ENCODE measurements at regions not wholly inside any gene's neighbourhood (a gene's known extent, or its start where the extent isn't known, plus 50 kb on each side); places are given as distances from the start of the nearest gene placed in this dataset.
"Not testable (repeated sequence)": the region's sequence is repeated elsewhere in the genome, so short reads cannot be mapped to it uniquely, and the experiment has no call there.

DNA sequence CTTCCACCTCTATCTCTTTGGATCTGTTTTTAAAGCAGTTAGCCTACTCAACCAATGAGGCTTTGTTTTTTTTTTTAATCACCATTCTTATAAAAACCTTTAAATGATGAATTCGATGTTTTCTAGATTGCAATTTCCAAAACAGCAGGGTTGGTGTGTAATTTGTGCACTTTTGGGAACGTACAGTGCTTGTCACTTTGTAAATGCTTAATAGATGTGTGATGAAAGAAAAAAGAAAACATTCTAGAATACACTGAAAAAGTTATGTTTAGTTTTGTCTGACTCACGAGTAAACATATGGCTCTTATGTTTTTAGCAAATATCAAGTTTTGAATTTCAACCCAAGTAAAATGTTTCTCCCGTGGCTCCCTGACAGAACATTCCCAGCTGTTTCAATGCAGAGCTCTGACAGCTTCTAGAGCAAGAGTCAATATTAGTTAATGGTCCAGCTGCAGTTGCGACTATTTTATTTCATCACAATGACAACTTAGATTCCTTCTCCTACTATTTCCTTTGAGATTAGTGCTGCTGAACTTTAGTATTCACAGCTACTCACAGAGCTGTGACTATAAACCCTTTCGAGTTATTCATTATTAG is 362.5 kb upstream of the ADAMTS5 start:
- DNase-seq = no peak

DNA sequence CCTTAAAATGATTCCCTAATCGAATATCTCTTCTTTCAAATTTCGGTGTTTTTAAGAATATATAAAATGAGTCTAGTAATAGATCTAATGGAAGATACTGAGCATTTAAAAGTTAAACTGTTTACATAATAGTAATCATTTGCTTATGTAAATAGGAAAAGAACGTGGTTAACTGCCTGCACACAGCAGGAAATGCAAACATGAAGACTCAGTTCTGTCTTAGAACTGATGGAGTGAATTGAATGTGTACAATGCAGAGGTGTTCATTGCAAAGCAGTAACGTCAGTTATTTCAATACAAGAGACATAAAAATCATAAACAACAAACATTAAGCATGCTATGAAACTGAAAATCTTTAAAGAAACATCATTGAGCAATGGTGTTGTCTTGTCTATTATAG is 359.4 kb upstream of the ADAMTS5 start:
- DNase-seq = no peak

DNA sequence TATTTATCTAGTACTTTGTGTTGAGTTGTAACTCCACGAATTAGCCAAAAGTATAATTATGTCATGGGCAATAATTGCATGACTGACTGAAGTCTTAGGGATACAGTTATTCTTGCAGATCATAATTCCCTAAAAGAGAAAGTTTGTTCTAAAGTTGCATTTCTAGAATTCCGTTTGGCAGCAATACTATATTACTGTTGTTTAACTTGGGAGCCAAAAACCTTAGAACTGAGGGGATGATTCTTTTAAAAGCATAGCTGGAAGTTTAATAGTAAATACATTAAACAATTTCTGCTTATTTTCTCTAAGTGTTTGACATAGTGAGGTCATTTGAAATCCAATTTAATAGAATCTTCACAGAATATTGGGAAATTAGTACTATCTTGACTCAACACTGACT is 356.4 kb upstream of the ADAMTS5 start:
- DNase-seq = no peak

DNA sequence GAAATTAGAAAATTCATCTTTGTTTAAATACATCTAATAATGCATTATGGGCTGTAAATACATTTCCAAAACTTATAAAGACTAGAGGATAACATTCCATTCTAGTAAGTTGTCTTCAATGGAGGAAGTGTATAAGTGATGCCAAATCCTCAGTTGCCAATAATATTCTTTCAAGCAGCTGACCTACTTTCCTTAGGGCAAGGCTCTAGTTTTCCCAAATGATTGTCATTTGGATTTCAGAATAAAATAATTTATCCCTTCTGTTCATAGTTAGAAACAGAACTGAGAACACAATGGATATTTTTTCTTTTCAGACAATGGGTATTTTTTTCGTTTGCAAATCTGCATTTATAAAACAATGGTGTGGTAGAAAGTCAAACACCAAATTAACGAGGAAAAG is 354.9 kb upstream of the ADAMTS5 start:
- DNase-seq = no peak

DNA sequence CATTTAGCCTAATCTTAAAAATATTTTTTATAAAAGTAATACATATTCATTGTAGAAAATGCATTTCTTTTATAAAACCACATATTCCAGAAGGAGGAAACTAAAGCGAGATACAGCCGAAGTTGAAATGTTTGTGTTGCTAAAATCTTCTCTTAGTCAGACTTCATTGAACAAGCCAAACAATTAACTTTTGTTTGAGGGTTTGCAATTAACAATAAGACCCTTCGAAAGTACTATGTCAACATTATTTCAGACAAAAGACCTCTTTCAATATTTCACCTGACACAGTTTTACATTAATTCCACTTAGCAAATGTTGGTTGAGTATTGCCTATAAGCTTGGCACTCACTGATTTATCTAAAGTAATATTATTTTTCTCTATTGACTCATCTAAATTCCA is 354.0 kb upstream of the ADAMTS5 start:
- DNase-seq = no peak

DNA sequence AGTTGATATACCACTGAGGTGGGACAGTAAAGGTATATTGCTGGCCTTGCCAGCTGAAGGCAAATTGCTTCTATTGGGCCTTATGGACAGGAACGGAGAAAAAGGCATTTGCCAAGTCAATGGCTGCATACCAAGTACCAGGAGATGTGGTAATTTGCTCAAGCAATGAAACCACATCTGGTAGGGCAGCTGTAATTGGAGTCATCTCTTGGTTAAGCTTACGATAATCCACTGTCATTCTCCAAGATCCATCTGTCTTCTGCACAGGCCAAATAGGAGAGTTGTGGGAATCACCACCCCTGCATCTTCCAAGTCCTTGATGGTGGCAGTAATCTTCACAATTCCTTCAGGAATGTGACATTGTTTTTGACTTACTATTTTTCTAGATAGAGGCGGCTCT is 350.7 kb upstream of the ADAMTS5 start:
- DNase-seq = not testable (repeated sequence)

DNA sequence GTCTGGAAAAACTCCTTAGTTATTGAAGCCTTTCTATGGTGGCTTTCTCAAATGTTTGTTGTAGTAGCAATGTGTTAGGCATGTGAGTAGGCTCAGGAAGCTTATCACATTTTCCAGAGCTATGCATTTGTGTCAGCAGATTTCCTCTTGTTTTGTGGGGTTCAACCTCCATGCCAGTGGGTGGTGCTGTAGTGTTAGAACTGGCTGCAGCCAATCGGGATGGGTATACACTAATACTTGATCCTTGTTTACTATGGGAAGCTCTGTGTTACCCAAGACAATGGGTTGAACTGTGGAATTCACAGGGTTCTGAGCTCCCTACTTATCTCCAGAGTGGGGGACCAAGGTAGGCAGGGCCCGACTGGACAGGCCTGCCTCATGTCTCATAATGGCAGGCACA is 348.5 kb upstream of the ADAMTS5 start:
- DNase-seq = no peak

DNA sequence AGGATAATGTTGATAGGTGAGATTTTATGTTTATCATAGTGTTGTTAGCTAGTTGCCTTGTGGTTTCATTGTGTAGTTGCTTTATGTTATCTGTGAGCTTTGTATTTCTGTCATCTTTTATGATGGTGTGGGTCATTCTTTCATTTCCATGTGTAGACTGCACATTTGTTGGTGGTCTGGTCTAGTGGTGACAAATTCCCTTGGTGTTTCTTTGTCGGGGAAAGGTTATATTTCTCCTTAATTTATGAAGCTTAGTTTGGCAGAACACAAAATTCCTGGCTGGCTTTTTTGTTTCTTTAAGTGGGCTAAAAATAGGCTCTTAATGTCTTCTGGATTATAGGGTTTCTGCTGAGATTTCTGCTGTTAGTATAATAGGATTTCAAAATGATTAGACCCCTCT is 347.2 kb upstream of the ADAMTS5 start:
- DNase-seq = no peak

DNA sequence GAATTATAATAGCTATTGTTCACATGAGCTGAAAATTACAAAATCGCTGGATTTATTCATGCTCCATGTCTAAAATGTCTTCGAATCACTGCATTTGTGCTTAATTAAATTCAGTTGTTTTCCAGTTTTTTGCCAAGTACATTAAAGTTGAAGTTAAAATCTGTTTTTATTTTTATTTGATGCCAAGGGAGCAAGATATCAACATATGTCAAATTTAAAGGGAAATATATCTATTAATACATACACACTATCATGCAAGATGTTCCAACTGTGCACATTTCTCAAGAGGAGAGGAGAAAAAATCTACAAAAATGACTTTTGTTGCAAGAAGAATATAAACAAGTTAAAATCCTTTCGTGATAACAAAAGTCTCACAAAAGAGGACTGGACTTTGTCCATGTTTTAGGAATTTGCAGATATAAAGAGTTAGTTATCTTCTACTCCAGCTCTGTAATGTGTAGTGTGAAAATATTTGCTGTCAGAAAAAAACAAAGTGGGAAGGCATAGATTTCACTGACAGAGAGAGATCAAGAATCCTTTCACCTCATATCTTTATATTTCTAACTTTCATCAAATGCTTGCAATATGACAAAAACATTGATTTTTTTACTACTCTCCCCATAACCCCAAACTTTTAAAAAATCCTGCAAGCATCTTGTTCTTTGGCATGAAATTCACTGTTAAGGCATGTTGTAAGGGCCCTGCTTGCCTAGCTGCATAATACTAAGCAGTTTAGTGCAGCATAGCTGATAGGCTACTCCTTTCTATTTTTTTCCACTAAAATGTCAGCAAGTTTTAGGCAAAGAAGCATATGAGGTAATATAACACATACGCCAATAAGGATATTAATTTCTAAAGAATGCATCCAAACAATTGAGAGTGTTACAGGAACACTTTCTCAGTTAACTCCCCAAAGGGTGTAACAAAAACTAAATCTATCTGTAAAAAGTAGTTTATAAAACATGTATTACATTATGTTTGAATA is 340.2 kb upstream of the ADAMTS5 start:
- DNase-seq = no peak

DNA sequence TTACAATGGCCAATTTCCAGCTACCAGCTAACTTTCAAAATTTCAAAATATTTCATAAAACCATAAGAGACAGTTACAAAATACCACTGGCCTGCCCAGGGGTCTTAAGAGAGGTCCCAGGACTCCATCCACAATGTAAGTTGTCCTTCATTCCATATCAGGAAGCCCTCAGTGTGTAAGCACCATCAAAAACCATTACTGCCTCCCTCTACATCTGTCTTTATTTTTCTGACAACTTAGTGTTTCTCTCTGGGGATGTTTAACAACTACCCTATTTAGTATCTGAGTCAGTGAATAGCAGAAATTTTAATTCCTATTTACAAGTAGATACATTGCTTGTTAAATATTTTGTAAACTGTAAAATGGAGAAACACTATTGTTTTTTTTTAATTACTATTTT is 339.3 kb upstream of the ADAMTS5 start:
- DNase-seq = no peak

DNA sequence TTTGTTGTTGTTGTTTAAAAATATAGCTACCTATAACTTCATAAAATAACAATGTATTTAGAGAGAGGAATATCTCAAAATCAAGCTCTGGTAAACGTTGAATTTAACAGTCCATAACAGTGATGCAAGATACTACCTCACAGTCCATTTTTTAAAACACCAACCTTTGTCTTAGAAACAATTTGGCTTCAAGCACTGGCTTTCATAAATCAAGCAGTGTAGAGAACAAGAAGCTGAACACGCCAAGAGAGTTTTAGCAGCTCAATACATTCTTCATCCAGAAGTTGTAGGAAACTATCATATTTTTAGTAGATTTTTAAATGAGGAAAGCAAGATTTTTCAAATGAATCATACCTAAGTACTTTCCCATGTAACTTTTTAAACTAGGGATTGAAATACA is 334.3 kb upstream of the ADAMTS5 start:
- no peak for DNase-seq

DNA sequence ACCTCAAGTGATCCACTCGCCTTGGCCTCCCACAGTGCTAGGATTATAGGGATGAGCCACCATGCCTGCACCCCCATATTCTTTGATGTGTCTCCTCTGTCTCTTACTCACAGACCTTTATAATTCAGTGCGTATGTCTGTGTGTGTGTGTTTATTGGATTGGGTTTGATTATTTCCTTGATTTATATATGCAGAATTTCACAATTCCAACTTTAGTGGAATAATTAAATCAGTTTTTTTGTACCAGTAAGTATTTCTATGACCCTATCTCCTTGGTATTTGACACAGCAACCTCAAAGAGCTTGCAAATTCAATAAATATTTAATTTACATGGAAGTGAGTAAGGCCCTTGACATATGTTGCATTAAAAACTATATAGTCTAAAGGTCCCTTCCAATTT is 333.9 kb upstream of the ADAMTS5 start:
- DNase-seq = no peak

DNA sequence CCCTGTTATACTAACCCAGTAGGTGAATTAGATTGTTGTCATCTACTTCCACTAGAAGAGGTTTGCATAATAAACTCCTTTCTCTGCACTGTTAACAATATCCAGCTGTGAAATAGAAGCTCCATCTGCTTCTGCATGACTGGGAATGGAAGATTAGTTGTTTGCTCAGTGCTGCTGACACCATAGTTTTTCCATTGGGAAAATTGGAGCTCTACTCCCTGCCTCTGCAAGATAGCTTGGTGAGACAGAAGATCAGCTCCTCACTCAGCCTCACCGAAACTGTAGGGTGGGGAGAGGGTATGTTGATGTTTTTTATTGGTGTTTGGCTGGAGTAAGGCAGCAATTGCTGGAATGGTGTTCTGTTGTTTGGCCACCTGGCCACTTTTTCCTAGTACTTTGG is 331.6 kb upstream of the ADAMTS5 start:
- DNase-seq = no peak

DNA sequence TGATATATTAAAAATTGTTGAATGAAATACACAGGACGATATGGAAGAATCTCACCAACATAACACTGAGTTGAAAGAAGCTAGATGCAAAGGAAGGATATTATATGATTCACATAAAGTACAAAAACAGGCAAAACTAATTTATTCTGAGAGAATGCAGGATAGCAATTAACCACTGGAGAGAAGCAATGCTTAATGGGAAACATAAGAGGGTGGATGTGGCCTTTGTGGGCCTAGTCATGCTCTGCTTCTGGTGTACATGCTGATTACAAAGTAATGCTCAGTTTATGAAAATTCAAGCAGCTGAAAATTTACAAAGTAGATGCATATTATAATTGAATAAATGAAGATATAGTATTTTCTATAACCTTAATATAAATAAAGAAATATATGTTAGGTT is 326.4 kb upstream of the ADAMTS5 start:
- no peak for DNase-seq

DNA sequence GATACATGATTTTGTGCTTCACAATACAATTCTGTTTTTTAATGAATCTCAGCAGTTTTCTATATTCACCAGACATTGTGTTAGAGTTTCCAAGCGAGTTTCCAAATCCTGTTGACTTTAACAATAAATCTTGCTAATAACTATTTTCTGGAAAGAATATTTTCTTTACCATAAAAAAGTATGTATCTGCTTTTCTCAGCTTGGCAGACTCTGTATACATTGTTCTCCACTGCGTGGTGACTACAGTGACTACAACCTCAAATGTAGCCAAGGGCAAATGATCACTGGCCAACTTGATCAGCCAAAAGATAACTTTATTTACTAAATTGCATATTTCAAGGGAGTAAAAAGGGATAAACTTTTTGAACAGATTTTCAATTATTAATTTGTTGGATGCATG is 325.9 kb upstream of the ADAMTS5 start:
- DNase-seq = no peak

DNA sequence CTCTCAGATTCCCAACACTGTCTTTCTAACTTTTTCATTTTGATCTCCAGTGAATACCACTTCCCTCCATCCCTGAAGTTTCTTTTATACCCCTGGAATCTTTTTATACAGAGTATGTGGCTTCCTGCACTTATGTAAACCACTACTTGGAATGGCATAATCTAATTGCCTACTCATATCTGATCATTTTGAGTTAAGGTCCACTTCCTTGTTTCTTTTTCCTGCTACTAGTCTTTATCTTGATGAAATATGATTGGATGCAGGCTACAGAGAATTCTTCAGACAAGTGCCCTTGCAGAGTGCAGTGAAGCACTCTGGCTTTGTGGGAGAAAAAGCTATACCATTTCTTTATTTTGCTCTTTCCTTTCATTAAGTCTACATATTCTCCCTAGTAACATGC is 325.3 kb upstream of the ADAMTS5 start:
- no peak for DNase-seq

DNA sequence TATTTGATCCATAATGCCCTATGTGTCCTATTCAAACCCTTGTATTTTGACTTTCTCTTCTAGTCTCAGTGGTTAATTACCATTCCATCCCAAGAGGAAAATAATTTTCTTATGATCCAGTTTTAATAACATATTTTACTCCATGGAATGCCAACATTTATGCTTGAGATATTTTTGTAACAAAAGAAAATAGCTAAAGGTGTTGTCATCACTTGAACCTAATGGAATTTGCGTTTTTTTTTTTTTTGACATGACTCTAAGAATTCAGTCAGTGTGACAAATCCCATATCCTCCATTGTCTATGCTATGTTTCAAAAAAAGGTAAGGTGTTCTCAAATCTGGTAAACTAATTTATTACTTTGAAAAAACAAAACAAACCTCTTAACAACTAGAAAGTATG is 324.1 kb upstream of the ADAMTS5 start:
- DNase-seq = no peak

DNA sequence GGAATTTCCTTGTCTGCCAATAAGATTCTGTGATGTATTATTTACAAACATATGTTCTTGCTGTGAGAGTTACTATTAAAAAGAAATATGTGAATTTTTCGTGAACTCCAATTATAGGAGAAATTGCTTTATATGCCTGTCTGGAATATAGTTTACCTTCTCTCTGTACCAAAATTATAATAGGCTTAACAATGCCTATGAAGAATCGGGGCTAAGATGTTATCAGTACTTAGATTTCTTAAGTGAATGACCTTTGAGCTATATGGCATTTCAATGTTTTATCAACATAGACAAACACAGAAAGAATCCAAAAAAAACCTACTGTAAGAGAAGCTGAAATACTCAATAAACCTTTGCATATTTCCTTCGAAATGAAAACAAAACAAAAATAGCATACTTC is 323.1 kb upstream of the ADAMTS5 start:
- no peak for DNase-seq

DNA sequence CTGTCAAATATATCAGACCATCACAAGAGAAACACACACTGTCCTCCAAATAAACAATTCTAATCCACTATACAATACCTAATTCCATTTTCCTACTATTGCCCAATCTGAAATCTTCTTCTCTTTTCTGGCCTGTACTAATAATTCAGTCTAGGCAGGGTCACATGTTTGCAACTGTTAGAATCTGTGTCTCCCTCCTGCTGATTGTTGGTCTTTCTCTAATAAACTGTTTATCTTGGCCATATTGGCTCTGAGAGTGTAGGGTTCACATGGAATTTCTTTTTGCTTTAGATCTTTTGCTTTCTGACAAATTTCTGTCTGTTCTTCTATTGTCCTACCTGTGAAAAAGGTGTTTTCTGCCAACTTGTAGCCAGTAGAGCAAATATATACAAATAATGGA is 319.9 kb upstream of the ADAMTS5 start:
- no peak for DNase-seq

DNA sequence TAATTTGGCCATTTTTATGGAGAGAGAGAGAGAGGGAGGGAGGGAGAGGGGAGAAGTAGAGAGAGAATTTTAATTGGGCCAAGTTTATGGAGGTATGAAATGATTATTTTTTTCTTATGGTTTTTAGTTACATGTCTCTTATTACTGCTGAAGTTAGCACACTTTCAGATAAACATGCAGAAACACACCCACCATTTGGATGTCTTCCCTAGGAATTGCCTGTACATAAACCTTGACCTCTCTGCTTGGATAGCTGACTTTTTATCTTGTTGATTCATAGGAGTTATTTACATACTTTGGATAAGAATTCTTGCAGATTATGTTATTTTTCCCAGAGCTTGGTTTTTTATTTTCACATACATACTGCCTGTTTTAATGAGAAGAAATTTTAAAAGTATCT is 310.2 kb upstream of the ADAMTS5 start:
- DNase-seq = no peak

DNA sequence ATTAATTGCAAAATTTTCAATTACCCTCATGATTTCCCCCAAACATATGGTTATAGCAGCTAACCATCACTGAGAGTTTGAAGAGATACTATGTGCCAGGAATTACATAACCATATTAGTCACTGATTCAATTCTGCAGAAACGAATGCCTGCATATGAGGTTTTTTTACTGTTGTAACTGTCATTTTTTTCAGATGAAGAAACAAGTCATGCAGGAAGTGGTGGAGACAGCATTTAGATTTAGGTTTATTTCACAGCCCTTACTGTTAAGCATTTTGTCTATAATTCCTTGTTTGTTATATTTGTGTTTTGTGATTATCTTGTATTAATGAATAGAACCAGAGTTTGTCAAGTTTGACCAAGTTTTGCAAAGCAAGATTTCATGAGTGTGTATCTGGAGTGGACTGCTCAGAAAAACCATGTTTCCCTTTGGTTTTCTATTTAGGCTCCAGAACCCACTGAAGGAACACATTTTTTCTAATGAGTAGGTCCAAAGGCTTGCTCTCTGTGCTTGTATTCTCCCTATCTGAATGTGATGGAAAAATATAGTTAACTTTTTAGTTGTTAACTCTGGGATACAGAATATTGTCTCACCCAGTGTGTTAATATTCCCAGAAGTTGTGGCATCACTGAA is 308.5 kb upstream of the ADAMTS5 start:
- DNase-seq = no peak

DNA sequence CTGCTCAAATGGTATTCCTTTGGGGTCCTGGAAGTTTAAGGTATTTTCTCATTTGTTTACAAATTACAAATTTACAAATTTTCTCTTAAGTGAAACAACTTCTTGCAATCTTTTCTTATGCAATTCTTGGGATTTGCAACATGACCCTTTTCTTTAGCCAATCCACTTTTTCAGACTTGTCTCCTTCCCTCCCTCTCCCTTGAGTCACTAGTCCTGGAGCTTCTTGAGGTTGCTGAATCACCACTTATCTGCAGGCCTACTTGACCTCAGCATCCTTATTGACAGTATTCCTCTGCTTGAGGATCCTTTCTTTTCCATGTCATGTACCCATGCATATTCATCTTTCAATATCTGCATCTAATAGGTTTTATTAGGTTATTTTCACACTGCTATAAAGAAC is 302.8 kb upstream of the ADAMTS5 start:
- DNase-seq = no peak

DNA sequence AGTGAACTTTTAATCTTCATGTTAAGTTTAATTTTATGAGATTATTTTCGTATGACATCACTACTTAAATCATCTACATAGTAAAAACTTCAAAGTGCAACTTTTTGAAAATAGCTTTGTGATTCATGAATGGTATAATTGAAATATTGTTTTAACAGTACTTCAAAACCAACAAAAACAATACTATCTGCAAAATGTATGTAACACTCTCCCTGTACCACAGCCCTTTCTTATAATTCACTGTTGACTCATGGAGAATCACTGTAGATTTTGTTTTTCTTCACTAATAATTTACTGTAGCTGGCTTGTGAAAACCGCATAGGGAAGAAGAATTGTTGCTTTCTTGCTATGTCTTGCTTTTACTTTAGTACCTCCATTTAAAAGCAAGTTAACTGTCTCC is 301.4 kb upstream of the ADAMTS5 start:
- DNase-seq = no peak

DNA sequence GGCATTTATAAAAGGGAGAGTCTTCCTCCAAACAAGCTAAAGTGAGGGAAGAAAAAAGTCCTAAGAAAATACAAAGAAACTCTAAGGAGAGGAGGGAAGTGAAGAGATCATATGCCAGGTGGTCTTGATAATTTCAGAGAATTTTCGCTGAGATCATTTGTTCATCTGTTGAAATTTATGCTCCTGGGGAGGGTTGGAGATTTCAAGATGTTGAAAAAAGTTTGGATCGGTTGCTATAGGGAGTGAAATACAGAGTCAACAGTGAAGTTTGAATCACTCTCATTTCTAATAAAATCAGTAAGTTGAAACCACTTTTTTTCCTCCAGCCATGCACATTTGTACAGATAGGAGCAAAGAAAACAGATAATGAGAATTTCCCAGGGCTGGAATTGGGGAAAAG is 299.1 kb upstream of the ADAMTS5 start:
- no peak for DNase-seq

Data from central memory CD4-positive, alpha-beta T cell (primary cell).